H1 (cell line): ENCODE measurements at regions not wholly inside any gene's neighbourhood (a gene's known extent, or its start where the extent isn't known, plus 50 kb on each side); places are given as distances from the start of the nearest gene placed in this dataset.

Experiments used
- ATF2 ChIP-seq: IDR thresholded peaks from 2 replicates; pipeline ENCODE4 v1.6.1; 2012; ENCODE audit warnings: low read length, inconsistent platforms
- MAX ChIP-seq: IDR thresholded peaks from 2 replicates; pipeline ENCODE4 v1.6.1; 2012; ENCODE audit warnings: inconsistent platforms
- SIX5 ChIP-seq: IDR thresholded peaks from 2 replicates; pipeline ENCODE4 v1.6.1; 2011; ENCODE audit warnings: mild to moderate bottlenecking, low read depth, low read length

DNA sequence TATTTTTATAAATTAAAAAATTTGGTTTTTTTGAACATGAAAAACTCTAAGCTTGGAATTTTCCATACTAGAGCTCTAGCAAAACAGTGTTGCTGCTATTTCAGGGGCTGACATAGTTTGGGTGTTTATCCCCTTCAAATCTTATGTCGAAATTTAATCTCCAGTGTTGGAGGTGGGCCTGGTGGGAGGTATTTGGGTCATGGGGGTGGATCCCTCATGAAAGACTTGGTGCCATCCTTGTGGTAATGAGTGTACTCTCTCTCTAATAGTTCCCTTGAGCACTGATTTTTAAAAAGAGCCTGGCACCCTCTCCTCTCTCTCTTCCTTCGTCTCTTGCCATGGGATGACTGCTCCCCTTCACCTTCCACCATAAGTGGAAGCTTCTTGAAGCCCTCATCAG is 244.6 kb upstream of the UBE2E3 start (continued):
- TF ChIP-seq MAX: no peak
- TF ChIP-seq ATF2: no peak
- no peak for TF ChIP-seq SIX5
